Activated T-cell treated with anti-CD3 and anti-CD28 coated beads for 4 hours (primary cell): ENCODE measurements at regions not wholly inside any gene's neighbourhood (a gene's known extent, or its start where the extent isn't known, plus 50 kb on each side); places are given as distances from the start of the nearest gene placed in this dataset.
"Not testable (repeated sequence)": the region's sequence is repeated elsewhere in the genome, so short reads cannot be mapped to it uniquely, and the experiment has no call there.

Experiments
- DNase-seq: peaks from one replicate; pipeline ENCODE4 v3.0.0-alpha.2; 2020

DNA sequence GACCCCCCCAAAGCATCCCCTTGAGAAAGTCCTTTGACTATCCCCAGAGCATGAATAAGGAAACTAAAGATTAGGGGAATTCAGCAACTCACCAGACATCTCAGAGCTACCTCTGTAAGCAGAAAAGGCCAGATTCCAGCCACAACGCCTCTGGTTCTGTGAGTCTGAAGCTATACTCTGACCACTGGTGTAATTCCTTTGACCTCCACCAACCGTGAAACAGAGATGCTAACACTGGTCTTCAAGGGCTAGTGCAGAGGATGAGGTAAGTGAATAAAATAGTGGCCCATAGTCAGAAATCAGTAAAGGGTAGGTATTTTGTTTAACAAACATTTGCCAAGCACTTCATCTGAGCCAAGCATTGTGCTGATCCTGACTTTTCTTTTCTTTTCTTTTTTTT lies 353.4 kb downstream of the NPIPA8 start:
- no peak for DNase-seq

DNA sequence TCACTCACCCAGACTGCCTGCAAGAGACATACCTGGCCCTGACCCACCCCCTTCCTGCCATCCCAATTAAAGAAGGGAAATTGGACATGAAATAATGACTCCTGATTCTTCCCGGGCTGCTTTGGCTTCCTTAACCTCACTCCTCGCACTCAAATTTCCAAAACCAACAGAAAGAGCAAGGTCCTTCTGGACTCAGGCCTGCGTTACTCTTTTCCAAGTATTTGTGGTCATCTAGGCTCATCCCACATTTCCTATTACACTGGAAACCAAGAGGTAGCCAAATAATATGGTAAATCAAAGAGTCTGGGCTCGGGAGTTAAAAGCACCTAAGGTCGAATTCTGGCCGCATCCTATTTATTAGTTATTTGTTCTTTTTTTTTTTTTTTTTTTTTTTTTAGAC lies 359.3 kb downstream of the NPIPA8 start:
- no peak for DNase-seq

DNA sequence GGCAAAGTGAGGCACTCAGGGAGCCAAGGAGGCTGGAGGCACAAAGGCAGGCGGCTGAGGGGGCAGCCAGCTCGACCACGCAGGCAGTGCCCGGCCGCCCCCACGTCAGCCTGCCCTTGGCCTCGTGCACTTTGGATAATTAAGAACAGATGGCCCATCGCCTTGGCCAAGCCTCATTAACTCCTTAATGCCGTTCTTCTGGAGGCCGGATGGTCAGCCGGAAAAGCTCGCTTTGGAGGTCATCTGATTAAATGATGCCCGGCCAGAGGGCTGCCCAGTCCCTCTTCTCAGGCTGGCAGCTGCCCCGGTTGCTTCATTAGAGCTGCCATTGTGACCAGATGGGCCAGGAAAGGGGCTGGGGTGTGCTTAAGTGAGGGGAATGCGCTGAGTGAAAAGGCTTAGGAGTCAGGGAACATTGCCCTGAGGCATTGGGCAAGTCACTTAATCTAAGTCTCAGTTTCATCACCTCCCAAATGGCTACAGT lies 364.0 kb downstream of the NPIPA8 start:
- no peak for DNase-seq

DNA sequence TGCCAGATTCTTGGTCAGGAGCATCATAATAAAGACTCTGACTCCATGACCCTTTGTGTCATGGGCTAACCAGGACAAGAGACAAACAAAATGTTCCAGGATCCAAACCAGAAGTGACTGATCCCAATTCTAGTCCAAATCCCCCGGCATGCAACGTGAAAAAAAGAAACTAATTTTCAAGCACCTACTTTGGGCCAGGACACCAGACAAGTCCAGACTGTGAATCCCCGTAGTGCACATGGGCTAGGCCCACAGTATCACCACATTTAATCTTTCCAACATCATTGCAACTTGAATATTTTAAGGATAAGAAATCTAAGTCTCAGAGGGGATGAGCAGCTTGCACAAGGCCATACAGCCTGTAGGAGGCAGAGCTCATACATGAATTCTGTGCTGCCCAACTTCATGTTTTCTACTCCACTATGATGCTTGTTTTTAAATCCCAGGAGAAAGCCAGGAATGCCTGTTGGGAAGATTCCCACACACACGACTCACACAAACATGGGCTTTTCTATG lies 365.7 kb downstream of the NPIPA8 start:
- DNase-seq: no peak

DNA sequence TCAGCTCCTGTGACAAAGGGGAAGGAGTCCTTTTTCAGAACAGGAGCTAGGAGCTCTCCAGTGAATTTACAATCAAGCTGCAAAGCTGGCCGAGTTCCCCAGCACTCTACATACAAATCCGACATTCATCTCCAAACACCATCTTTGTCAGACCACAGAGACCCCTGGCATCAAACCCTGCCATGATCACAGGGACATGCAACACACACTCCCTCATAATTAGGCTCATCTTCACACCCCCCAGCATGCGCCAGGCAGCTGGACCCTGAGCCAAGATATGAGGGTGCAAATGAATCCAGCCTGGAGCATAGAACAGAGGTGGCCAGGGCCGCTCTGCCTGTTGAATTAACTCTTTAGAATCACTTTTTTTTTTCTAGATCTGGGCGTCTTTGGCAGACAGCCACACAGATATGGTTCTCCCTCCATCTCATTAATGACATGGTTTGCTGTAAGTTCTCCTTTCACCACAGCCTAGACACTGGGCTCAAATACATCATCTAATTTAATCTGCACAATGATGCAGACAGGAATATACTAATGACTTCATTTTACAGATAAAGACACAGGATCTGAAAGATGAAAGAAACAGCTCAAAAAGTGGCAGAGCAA lies 366.3 kb downstream of the NPIPA8 start:
- DNase-seq: no peak

DNA sequence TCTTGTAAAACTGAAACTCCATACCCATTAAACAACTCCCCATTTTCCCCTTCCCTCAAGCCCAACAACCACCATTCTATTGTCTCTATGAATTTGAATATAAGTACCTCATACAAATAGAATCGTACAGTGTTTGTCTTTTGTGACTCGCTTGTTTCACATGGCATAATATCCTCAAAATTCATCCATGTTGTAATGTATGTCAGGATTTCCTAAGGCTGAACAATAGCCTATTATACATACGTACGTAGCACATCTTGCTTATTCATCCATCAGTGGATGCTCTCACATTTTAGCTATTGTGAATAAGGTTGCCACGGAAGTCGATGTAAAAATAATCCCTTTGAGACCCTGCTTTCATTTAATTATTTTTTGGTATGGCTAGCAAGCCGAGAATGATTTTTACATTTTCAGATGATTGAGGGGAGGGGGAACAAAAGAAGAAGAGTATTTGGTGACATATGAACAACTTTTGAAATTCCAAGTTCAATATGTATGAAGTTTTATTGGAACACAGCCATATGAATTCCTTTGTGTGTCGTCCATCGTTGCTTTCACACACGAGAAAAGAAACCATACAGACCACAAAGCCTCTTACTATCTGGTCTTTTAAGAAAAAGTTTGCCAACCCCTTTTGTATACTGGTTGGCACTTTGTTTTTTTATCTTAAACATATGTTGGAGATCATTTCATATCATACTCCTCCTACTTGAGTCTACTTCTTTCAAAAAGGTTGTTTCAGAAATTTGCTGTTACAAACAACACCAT lies 371.2 kb downstream of the NPIPA8 start:
- no peak for DNase-seq

DNA sequence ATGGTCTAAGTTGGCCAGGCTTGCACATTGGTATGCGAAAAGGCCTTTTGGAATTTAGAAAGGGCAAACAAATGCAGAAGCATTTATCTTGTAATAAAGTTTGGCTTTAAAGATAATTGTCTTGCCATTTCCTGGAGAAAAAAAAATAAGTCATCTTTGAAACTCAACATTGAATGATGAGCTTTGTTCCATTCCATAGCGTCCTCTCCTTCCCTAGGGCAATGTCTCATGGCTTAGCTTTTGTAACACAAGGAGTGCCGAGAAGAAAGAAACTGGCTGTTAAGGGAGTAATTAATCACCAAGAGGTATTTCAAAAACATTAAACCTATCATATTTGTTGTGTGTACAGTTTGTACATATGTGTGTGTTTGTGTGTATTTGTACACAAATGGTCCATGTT lies 372.3 kb downstream of the NPIPA8 start:
- no peak for DNase-seq

DNA sequence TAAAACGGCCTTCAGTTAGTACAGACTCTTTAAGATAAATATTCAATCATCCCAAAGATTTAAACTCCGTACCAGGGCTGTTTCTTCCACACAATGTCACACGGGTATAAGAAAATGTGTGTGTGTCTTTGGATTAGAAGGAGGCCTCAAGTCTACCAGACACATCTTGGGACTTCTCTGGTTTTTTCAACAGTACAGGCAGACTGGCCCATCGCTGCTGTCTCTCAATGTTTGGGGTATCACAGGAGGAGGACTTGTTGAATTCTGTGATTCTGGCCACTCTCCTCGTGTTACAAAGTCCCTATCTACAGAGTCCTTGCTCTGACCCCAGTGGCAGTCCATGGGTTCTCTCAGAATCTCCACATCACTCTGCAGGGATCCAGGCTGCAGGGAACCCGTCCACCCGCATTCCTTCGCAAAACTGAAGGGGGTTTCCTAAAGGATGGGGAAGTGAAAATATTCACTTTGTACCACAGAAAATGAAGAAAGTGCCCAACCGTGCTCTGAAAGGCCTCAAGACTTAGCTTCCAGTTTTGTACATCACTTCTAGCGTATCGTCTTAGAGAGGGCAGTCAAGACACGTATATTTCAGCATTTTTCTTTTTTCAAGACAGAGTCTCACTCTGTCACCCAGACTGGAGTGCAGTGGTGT lies 373.2 kb downstream of the NPIPA8 start:
- DNase-seq: no peak

DNA sequence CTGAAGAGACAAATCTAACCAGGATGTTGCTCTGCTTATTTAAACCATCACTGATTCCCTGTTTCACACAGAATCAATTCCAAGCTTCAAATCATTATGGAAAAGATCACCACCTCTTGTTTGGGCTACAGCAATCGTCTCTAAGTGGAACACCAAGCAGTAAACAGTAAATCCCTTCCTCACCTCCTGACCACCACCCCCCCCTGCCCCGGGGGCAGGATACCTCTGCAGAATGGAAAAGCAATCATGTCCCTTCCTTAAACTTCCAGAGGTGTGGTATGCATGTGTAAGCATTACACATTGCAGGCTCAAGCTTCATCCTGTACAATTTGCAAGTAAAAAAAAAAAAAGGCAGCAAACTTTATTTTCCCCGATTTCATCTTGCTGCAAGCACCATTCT lies 373.8 kb downstream of the NPIPA8 start:
- DNase-seq: no peak

DNA sequence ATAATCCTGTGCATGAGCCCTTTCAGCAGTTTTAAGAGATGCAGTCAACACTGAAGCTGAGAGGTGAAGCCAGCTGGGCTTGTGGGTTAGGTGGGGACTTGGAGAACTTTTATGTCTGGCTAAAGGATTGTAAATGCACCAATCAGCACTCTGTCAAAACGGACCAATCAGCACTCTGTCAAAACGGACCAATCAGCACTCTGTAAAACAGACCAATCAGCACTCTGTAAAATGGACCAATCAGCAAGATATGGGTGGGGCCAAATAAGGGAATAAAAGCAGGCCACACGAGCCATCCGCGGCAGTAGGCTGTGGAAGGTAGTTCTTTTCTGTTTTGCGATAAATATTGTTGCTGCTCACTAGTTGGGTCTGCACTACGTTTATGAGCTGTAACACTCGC lies 374.7 kb downstream of the NPIPA8 start:
- not testable (repeated sequence) for DNase-seq

DNA sequence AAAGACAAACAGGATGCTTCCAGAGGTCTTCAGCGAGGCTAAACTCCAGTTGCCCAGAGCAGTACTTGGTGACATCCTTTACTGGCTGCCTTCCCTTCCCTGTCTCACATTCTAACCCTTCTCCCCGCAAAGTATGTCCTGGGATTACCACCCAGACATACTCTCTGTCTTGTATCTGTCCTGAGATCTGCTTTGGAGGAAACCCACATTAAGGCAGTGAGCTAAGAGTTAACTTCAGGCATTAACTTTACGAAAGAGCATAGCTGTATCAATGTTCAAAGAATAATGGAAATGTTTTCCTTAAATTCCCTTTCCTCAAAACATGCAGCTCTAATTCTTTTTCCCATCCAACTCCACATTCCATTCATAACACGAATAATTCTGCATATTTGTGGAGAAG lies 385.2 kb downstream of the NPIPA8 start:
- DNase-seq: no peak

DNA sequence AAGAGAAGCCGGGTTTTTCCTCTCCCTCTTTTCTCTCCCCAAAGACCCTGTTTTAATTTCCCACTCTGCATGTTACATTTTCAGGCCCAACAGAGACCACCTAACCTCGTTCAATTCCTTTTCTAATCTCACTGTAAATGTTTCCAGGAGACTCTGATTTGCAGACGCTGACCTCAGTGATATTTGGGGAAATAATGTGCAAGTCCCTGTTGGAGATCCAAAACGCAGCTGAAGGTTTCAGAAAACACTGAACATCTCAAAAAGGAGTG lies 386.6 kb downstream of the NPIPA8 start:
- DNase-seq: no peak

DNA sequence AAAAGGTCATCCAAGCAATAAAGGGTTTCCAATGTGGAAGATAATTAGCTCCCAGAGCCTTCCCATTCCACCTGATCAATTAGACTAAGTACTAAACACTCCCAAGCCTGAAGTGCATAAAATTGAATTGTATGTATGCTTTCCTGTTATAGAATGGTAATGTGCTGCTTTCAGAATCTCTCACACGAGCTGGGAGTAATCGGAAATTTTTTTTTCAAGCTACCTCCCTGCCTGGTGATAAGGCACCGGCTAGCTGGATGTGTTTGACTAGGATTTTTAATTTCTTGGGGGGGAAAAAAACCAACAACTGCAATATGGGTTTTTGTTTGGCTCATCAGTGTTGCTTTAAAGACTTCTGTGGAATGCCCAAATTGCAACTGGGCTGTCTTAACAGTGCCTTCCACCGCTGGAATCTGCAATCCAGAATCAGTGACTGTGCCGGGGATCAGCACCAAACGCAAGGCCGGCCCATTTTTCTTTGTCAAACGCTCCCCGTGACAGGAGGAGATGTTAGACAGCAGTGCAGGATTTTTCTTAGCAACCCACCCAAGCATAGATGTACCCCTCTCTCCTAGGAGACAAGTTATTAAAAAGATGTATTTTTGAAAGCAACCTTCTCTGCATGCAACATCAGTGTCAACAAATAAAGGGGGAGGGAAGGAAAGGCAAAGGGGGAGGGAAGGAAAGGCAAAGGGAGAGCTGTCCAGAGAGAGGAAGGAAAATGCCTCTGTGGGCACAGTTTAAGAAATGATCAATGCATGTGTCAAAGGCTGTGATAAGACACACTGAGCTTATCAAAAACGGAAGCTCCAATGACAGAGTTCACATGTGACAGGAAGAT lies 387.2 kb downstream of the NPIPA8 start:
- no peak for DNase-seq

DNA sequence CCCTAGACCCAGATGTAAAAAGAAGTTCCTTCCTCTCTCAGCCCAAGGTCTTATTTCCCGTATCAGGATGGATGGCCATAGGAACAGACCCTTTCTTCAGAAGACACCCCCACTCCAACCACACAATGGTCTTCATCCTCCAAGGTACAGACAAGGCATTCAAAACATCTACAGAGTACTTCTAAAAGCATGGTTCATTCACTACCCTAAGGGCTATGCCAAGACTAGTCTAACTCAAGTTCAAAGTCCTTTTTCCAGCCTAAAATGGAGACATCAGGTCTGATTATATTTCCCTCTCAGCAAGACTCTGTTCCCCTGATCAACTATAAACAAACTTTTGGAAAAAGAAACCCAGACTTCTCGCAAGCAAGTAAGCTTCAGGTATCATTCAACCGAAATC lies 388.9 kb downstream of the NPIPA8 start:
- DNase-seq: no peak

DNA sequence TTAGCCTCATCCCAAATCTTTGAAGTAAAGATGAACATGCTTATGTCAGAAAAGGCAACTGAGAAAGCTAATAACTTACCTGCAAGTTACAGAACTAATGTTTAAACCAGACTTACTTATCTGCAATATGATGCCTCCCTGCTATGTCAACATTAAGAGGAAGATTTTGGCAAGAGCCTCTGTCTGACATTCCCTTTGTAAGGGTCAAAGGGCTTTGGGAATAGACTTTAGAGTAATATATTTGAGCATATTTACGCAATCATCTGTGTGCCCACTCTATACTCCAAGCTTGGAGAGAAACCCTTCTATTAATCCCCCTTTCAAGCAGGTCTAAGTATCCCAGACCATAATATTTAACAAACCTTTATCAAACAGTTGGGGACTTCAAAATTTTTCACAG lies 389.4 kb downstream of the NPIPA8 start:
- DNase-seq: no peak

DNA sequence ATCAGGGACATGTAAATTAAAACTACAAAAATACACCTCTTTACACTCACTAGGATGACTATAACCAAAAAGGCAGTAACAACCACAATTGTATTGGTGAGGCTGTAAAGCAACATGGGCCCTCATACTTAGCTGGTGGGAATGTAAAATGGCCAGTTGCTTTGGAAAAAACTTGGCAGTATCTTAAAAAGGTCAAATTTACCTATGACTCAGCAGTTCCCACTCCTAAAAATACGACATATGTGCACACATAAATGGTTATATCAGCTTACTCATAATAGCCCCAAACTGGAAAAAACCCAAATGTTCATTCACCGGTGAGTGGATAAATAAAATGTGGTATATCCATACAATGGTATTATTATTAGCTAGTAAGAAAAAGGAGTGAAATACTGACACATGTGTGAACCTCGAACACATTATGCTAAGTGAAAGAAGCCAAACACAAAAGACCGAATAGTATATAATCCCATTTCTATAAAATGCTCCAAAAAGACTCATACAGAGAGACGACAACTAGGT lies 391.4 kb downstream of the NPIPA8 start:
- no peak for DNase-seq

DNA sequence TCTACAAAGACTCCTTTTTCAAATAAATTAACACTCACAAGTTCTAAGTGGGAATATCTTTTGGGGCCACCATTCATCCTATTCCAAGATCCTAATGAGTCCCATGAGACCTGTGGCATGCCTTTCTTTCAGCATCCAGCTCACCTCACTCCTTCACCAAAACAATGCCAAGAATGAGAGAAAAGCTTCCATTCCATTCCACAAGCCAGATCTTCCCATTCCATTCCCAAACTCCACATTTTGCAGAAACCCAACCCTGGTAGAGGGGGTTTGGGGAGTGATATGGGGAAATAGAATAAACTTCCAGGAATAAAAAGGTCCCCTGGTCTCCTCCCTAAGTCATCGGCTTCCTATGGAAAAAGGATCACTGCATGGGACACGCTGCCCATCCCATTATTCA lies 392.2 kb downstream of the NPIPA8 start:
- DNase-seq: no peak

DNA sequence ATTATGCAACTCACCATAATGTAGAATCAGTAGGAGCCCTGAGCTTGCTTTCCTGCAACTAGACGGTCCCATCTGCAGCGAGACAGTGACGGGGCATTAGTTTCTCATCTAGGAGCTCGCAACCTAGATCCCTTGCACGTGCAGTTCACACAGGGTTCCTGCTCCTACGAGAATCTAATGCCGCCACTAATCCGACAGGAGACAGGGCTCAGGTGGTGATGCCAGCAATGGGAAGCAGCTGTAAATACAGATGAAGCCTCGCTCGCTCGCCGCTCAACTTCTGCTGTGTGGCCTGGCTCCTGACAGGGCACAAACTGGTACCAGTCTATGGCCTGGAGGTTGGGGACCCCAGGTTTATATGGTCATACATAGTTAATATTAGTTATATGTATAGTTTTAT lies 394.5 kb downstream of the NPIPA8 start:
- no peak for DNase-seq

DNA sequence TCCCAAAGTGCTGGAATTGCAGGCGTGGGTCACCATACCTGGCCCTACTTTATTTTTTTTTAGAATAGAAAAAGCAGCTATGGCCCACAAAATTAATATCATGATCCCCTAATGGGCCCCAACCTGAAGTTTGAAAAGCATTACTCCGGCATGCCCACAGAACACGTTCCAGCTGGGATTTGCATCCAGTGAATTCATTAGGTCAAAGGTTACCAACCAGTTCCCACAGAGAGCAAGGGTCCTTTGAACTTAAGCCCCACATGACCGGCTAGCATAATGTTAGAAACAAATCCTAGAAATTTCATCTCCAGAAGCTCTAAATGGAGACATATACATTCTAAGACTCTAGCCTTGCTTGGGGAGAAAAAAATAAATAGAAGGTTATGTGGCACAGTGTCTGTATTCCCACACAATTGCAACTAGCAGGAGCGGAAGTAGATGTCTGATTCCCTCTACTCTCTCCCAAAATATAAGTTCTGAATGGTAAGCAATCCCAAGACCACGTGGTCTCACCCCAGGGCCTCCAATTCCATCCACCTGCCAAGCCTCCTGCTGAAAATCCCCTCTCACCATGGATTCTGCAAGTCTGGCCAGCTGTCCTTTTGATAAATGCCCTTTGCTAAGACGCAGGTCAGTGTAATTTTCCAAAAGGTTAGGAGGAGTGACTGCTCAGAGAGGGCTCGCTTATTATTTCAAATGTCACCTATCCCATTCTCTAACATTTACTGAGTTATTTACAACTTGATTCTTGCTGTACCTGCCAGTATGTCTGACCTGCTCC lies 395.8 kb downstream of the NPIPA8 start:
- DNase-seq: no peak

DNA sequence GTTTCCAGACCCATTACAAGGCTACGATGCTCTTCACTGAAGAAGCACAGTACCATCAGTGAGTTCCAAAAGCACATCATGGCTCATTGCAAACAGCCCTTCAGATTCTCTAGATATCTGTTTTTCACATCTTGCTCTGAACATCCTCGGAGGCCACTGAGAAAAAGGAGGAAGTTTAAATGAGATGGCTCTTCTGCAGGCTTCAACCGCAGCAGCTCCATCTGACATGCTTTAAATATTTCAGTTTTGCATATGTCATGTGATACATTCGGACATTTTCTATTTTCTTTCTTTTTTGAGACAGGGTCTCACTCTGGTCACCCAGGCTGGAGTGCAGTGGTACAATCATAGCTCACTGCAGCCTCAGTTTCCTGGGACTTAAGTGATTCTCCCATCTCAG lies 396.8 kb downstream of the NPIPA8 start:
- no peak for DNase-seq

DNA sequence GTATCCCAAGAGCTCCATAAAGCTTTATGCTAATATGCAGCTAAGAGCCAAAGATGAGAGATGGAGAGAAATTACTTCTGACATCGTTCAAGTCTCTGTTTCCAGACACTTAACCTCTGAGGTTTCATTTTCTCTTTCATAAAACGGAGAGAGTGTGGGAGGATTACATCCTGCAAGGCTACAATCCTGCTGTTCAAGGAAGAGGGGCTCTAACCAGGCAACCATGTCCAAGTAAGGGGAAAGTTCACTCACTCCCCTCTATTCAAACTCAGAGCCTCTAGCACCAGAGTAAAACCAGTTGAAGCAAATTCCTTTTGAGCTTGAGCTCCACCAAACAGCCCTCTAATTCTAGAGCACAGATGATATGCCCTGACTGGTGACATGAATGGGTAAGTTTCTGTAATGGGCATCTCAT lies 397.4 kb downstream of the NPIPA8 start:
- DNase-seq: no peak

DNA sequence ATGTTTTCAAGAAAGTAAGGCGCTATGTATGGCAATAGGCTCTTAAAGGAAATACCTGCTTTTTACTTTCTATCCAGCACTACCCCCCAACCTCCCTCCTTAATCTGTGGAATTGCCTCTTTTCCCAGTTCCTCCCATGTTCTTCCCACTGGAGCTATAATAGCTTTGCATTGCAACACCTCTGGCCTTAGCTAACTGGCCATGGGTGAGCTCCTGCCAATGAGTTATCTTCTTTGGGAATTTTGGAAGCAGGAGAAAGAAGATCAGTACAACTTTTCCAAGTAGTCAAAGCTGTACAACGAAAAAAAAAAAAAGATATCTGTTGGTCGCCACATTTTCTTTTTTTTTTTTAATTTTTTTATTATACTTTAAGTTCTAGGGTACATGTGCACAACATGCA lies 398.0 kb downstream of the NPIPA8 start:
- no peak for DNase-seq
